Ectodermal cell (in vitro differentiated cells): ENCODE measurements at regions not wholly inside any gene's neighbourhood (a gene's known extent, or its start where the extent isn't known, plus 50 kb on each side); places are given as distances from the start of the nearest gene placed in this dataset.

Experiments
- H3K27ac ChIP-seq: 2 replicates; pipeline ENCODE4 v1.7.0; 2013; ENCODE audit warnings: mild to moderate bottlenecking, low read depth, low read length; ENCODE audit not compliant: insufficient read depth, poor library complexity, severe bottlenecking
- H3K27me3 ChIP-seq: 2 replicates; pipeline ENCODE4 v1.7.0; 2013; ENCODE audit warnings: mild to moderate bottlenecking, low read length; ENCODE audit not compliant: insufficient read depth, control insufficient read depth, poor library complexity, severe bottlenecking
- H3K36me3 ChIP-seq: one replicate; pipeline ENCODE4 v1.7.0; 2013; ENCODE audit warnings: low read length; ENCODE audit not compliant: control insufficient read depth, insufficient read depth
- H3K4me1 ChIP-seq: one replicate; pipeline ENCODE4 v1.7.0; 2013; ENCODE audit warnings: low read length; ENCODE audit not compliant: control insufficient read depth, insufficient read depth
- H3K4me3 ChIP-seq: 2 replicates; pipeline ENCODE4 v1.7.0; 2013; ENCODE audit warnings: low read depth, low read length, control low read depth; ENCODE audit not compliant: insufficient read depth
- H3K9me3 ChIP-seq: 2 replicates; pipeline ENCODE4 v1.7.0; 2013; ENCODE audit warnings: mild to moderate bottlenecking, low read length, moderate library complexity; ENCODE audit not compliant: control insufficient read depth
- WGBS, 2 experiments: methylation state at CpG; one replicate each; pipeline ENCODE4 v1.1.7; 2013; ENCODE audit warnings: missing lambda C conversion rate in 2 of 2; 5-methylcytosine and 5-hydroxymethylcytosine counted together

GRCh38 chr15:98232761-98233160 lies 272.3 kb downstream of the ARRDC4 start:
- 94 to 95% methylated on average over 3 of the region's 3 CpGs for WGBS, 2 experiments
- Histone ChIP-seq H3K27ac (no peak overlapping the region), H3K36me3 (no peaks in the 10 kb centered on the region), H3K9me3 (no peaks in the 10 kb centered on the region), H3K4me1 (no peaks in the 10 kb centered on the region), H3K4me3 (no peak overlapping the region), H3K27me3 (no peaks in the 10 kb centered on the region)

- H3K27ac ChIP-seq = no peak overlapping the region
- H3K36me3 ChIP-seq = no peaks in the 10 kb centered on the region
- no peaks in the 10 kb centered on the region for H3K4me1 ChIP-seq
- H3K27me3 ChIP-seq = no peaks in the 10 kb centered on the region
- WGBS, 2 experiments = 91 to 94% methylated on average over 2 of the region's 2 CpGs
- no peak overlapping the region for H3K4me3 ChIP-seq
- H3K9me3 ChIP-seq = no peaks in the 10 kb centered on the region
Measured at GRCh38 chr15:98233873-98234272, 273.4 kb downstream of the ARRDC4 start.

- Histone ChIP-seq H3K27me3 (no peaks in the 10 kb centered on the region), H3K4me1 (no peaks in the 10 kb centered on the region), H3K36me3 (no peaks in the 10 kb centered on the region), H3K9me3 (no peaks in the 10 kb centered on the region), H3K4me3 (no peak overlapping the region), H3K27ac (no peak overlapping the region)
- 14% methylated on average over 1 of the region's 1 CpG; no CpG with 5 or more reads in 1 of the 2 experiments for WGBS, 2 experiments
Measured at GRCh38 chr15:98240303-98240702, 279.8 kb downstream of the ARRDC4 start.

- Histone ChIP-seq H3K9me3 (no peaks in the 10 kb centered on the region), H3K27ac (no peak overlapping the region), H3K27me3 (no peaks in the 10 kb centered on the region), H3K4me1 (no peaks in the 10 kb centered on the region), H3K36me3 (no peaks in the 10 kb centered on the region), H3K4me3 (no peak overlapping the region)
- 75 to 81% methylated on average over 3 of the region's 3 CpGs for WGBS, 2 experiments
Measured at GRCh38 chr15:98241032-98241554, 280.6 kb downstream of the ARRDC4 start.

- H3K27ac ChIP-seq = peak overlapping the region; percentile 16
- WGBS, 2 experiments = 15 to 17% methylated on average over 2 of the region's 2 CpGs
Measured at GRCh38 chr15:98257290-98257689, 296.8 kb downstream of the ARRDC4 start.

GRCh38 chr15:98263787-98264186 lies 303.3 kb downstream of the ARRDC4 start:
- H3K4me1 ChIP-seq = no peaks in the 10 kb centered on the region
- H3K4me3 ChIP-seq = no peak overlapping the region
- no peaks in the 10 kb centered on the region for H3K36me3 ChIP-seq
- no peaks in the 10 kb centered on the region for H3K9me3 ChIP-seq
- no peaks in the 10 kb centered on the region for H3K27me3 ChIP-seq
- H3K27ac ChIP-seq = no peak overlapping the region
- WGBS, 2 experiments = 93 to 100% methylated on average over 1 to 2 of the region's 2 CpGs

More at GRCh38 chr15:98257290-98257689, 296.8 kb downstream of the ARRDC4 start:
- Histone ChIP-seq H3K27me3 (no peaks in the 10 kb centered on the region), H3K4me3 (no peak overlapping the region), H3K36me3 (peaks cover 3% of the 10 kb centered on the region), H3K9me3 (no peaks in the 10 kb centered on the region), H3K4me1 (peaks cover 4% of the 10 kb centered on the region)

- H3K9me3 ChIP-seq = no peaks in the 10 kb centered on the region
- no peaks in the 10 kb centered on the region for H3K36me3 ChIP-seq
- no peak overlapping the region for H3K27ac ChIP-seq
- no peaks in the 10 kb centered on the region for H3K27me3 ChIP-seq
- H3K4me1 ChIP-seq = no peaks in the 10 kb centered on the region
- no peak overlapping the region for H3K4me3 ChIP-seq
- WGBS, 2 experiments = 94 to 95% methylated on average over 9 of the region's 9 CpGs
Measured at GRCh38 chr15:98266295-98266694, 305.8 kb downstream of the ARRDC4 start.

- 85 to 86% methylated on average over 10 of the region's 10 CpGs for WGBS, 2 experiments
- H3K4me3 ChIP-seq = no peak overlapping the region
- H3K27ac ChIP-seq = no peak overlapping the region
- no peaks in the 10 kb centered on the region for H3K9me3 ChIP-seq
- no peaks in the 10 kb centered on the region for H3K36me3 ChIP-seq
- H3K4me1 ChIP-seq = no peaks in the 10 kb centered on the region
- no peaks in the 10 kb centered on the region for H3K27me3 ChIP-seq
Measured at GRCh38 chr15:98268163-98268562, 307.7 kb downstream of the ARRDC4 start.

- Histone ChIP-seq H3K4me3 (no peak overlapping the region), H3K36me3 (no peaks in the 10 kb centered on the region), H3K4me1 (no peaks in the 10 kb centered on the region), H3K27ac (no peak overlapping the region), H3K9me3 (no peaks in the 10 kb centered on the region), H3K27me3 (no peaks in the 10 kb centered on the region)
- 81 to 94% methylated on average over 4 of the region's 4 CpGs for WGBS, 2 experiments
Measured at GRCh38 chr15:98272625-98273024, 312.1 kb downstream of the ARRDC4 start.

GRCh38 chr15:98276018-98276417 lies 315.5 kb downstream of the ARRDC4 start:
- Histone ChIP-seq H3K4me1 (no peaks in the 10 kb centered on the region), H3K27me3 (no peaks in the 10 kb centered on the region), H3K4me3 (no peak overlapping the region), H3K9me3 (no peaks in the 10 kb centered on the region), H3K27ac (no peak overlapping the region), H3K36me3 (no peaks in the 10 kb centered on the region)
- 92 to 94% methylated on average over 3 of the region's 3 CpGs for whole genome bisulfite sequencing, 2 experiments

- WGBS, 2 experiments = 92 to 95% methylated on average over 6 of the region's 6 CpGs
- Histone ChIP-seq H3K4me1 (peaks cover 3% of the 10 kb centered on the region), H3K36me3 (no peaks in the 10 kb centered on the region), H3K9me3 (no peaks in the 10 kb centered on the region), H3K27me3 (no peaks in the 10 kb centered on the region), H3K27ac (no peak overlapping the region), H3K4me3 (no peak overlapping the region)
Measured at GRCh38 chr15:98277602-98278001, 317.1 kb downstream of the ARRDC4 start.
